ENCODE measurements at regions not wholly inside any gene's neighbourhood (a gene's known extent, or its start where the extent isn't known, plus 50 kb on each side); places are given as distances from the start of the nearest gene placed in this dataset.
"Not testable (repeated sequence)": the region's sequence is repeated elsewhere in the genome, so short reads cannot be mapped to it uniquely, and the experiment has no call there.

DNA sequence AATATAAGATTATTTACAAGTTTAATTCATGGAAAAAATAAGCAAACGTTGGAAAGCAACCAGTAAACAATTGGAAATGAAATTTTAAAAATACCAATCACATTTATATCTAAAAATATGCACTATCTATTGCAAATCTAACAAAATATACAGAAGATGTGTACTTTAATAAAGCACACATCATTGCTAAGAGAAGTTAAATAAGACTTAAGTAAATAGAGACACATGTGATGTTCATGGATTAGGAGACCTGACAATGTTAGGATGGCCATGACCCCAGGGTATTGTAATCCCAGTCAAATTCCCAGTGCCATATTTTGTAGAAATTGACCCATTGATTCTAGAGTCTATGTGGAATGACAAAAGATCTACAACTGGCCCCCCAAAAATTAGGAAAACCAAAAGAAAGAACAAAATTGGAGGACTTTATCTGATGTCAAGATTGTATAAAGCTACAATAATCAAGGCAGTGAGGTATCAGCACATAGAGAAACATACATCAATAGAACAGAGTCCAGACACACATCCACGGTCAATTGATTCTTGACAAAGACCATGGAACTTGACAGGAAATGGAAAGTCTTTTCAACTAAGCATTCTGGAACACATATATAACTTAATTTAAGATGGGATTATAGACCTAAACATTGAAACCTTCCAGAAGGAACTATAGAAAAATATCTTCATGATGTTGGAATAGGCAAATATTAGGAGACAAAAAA is 90.8 kb upstream of the USP29 start:
- no peak overlapping the region for H3K27ac ChIP-seq
- no peak overlapping the region for H3K4me3 ChIP-seq
- 0 to 19% (median 6%) methylated on average over 1 to 2 of the region's 2 CpGs; no CpG with 5 or more reads in 1 of the 10 experiments for WGBS, 10 experiments
- H3K4me1 ChIP-seq (replicated peaks in 1 of 2): no peaks in the 10 kb centered on the region
- in situ Hi-C loops (cut with MboI; ENCODE audit: low pct_unique_long_range_greater_than_20kb in 2 of 9, low sequenced_read_pairs in 9 of 9, unreplicated experiment in 9 of 9): no loop called here
- ATAC-seq (replicated peaks in 6 of 8): no peak

DNA sequence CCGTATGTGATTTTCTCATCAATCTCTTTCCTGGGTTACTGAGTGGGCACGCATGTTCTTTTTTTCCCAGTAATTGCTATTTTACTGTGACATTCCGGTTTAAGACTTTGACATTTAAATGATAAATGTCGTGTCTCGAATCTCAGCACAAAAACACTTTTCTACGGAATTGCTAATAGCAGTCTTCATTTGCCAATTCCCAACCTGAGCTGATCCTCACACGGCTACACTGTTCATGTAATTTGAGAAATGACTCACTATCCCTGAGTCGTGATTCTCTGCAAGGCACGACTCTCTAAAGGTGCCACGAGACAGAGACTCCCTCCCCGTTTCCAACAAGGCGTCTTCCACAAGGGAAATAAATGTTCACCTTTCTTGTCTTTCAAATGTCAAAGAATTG is 88.7 kb upstream of the USP29 start:
- Histone ChIP-seq H3K4me1 (replicated peaks in 1 of 2) (no peaks in the 10 kb centered on the region), H3K4me3 (no peak overlapping the region), H3K27ac (no peak overlapping the region)
- 20 to 80% (median 52%) methylated on average over 1 to 11 of the region's 12 CpGs for WGBS, 10 experiments
- ATAC-seq (replicated peaks in 6 of 8): peak in 1 of 8 experiments; percentile 79
- in situ Hi-C loops (cut with MboI; ENCODE audit: low pct_unique_long_range_greater_than_20kb in 2 of 9, low sequenced_read_pairs in 9 of 9, unreplicated experiment in 9 of 9): no loop called here

DNA sequence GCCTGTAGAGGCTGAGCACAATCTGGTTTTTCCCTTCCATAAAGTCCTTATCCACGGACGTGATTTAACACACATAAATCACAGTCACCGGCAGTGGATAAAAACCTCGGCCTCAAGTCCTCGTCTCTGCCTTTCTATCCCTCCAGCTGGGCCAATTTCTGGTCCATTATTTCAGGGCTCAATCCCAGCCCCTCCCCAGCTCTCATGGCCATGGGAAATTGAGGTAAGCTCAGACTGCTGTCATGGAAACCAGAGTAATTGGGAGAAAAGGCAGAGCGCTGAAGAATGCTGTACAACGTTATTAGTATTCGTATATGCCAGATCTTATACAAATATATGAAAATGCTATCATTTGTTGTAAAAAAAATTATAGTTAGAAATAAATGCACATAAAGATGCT is 86.2 kb upstream of the USP29 start:
- Histone ChIP-seq H3K27ac (no peak overlapping the region), H3K4me3 (no peak overlapping the region), H3K4me1 (replicated peaks in 1 of 2) (no peaks in the 10 kb centered on the region)
- in situ Hi-C loops (cut with MboI; ENCODE audit: low pct_unique_long_range_greater_than_20kb in 2 of 9, low sequenced_read_pairs in 9 of 9, unreplicated experiment in 9 of 9): no loop called here
- peak in 1 of 8 experiments; percentile 37 for ATAC-seq (replicated peaks in 6 of 8)
- 5 to 88% (median 45%) methylated on average over 1 to 6 of the region's 8 CpGs; no CpG with 5 or more reads in 2 of the 10 experiments for WGBS, 10 experiments

DNA sequence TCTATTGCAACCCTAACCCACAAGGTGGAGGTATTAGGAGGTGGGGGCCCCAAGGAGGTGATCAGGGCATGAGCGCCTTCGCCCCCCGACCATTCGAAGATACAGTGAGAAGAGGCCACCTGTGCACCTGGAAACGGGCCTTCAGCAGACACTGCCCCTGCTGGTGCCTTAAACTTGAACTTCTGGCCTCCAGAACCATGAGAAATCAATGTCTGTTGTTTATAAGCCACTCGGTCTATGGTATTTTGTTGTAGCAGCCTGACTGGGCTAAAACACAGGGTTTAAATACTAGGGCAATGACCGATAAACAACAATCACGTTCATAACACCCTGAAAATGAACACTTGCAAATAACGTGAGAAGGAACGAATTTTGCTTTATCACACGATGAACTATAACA is 85.2 kb upstream of the USP29 start:
- 12 to 80% (median 40%) methylated on average over 1 to 10 of the region's 11 CpGs for WGBS, 10 experiments
- in situ Hi-C loops (cut with MboI; ENCODE audit: low pct_unique_long_range_greater_than_20kb in 2 of 9, low sequenced_read_pairs in 9 of 9, unreplicated experiment in 9 of 9): no loop called here

DNA sequence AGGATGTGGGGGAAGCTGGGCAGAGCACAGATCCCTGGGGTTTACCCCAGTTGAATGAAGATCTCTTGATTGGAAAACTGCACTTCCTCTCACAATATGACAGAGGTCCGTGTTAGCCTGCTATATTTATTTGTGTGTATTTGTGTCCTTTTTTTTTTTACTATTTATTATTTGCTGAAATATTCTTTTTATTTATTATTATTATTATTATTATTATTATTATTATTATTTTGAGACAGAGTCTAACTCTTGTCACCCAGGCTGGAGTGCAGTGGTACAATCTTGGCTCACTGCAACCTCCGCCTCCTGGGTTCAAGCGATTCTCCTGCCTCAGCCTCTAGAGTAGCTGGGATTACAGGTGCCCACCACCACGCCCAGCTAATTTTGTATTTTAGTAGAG is 84.0 kb upstream of the USP29 start:
- ATAC-seq (replicated peaks in 6 of 8); H3K4me3 ChIP-seq; in situ Hi-C loops (cut with MboI; ENCODE audit: low pct_unique_long_range_greater_than_20kb in 2 of 9, low sequenced_read_pairs in 9 of 9, unreplicated experiment in 9 of 9); H3K27ac ChIP-seq; H3K4me1 ChIP-seq (replicated peaks in 1 of 2): not testable (repeated sequence)
- WGBS, 10 experiments: 39 to 88% (median 58%) methylated on average over 1 to 4 of the region's 4 CpGs; no CpG with 5 or more reads in 2 of the 10 experiments

More for the DNA sequence above, 85.2 kb upstream of the USP29 start:
- ATAC-seq (replicated peaks in 6 of 8): no peak
- H3K4me3 ChIP-seq: no peak overlapping the region
- no peaks in the 10 kb centered on the region for H3K4me1 ChIP-seq (replicated peaks in 1 of 2)
- H3K27ac ChIP-seq: no peak overlapping the region

- no peak for ATAC-seq (replicated peaks in 6 of 8)
- in situ Hi-C loops (cut with MboI; ENCODE audit: low pct_unique_long_range_greater_than_20kb in 2 of 9, low sequenced_read_pairs in 9 of 9, unreplicated experiment in 9 of 9): no loop called here
- 0 to 42% (median 13%) methylated on average over 1 to 4 of the region's 4 CpGs; no CpG with 5 or more reads in 2 of the 10 experiments for WGBS, 10 experiments
Observed at GRCh38 chr19:57037556-57037955, 82.2 kb upstream of the USP29 start.

GRCh38 chr19:57047743-57048142 is 72.0 kb upstream of the USP29 start:
- Histone ChIP-seq H3K4me3 (no peak overlapping the region), H3K27ac (no peak overlapping the region), H3K4me1 (replicated peaks in 1 of 2) (no peaks in the 10 kb centered on the region)
- WGBS, 10 experiments: 0 to 40% (median 30%) methylated on average over 1 to 3 of the region's 3 CpGs; no CpG with 5 or more reads in 3 of the 10 experiments
- no peak for ATAC-seq (replicated peaks in 6 of 8)
- in situ Hi-C loops (cut with MboI; ENCODE audit: low pct_unique_long_range_greater_than_20kb in 2 of 9, low sequenced_read_pairs in 9 of 9, unreplicated experiment in 9 of 9): no loop called here

More at GRCh38 chr19:57037556-57037955, 82.2 kb upstream of the USP29 start:
- no peak overlapping the region for H3K4me3 ChIP-seq
- H3K4me1 ChIP-seq (replicated peaks in 1 of 2): no peaks in the 10 kb centered on the region
- H3K27ac ChIP-seq: no peak overlapping the region

DNA sequence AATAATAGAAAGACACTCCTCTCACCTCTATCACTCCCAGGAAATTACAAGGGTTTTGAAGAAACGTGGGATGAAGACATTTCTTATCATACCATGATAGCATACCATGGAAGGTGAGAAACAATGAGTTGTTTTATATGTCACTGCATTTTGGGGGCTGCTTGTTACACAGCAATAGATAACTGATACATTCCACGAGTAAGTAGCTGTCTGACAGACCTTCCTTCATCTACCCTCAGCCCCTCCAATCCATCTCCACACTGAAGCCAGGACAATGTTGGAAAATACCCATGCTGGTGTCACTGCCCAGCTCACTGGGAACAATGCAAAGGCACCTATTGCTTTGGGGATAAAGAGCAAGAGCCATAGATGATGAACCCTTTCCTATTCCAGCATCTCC is 68.9 kb upstream of the USP29 start:
- Histone ChIP-seq H3K4me3 (no peak overlapping the region), H3K27ac (no peak overlapping the region), H3K4me1 (replicated peaks in 1 of 2) (no peaks in the 10 kb centered on the region)
- in situ Hi-C loops (cut with MboI; ENCODE audit: low pct_unique_long_range_greater_than_20kb in 2 of 9, low sequenced_read_pairs in 9 of 9, unreplicated experiment in 9 of 9): no loop called here
- WGBS, 10 experiments: 0 to 13% (median 0%) methylated on average over 1 to 2 of the region's 2 CpGs; no CpG with 5 or more reads in 3 of the 10 experiments
- ATAC-seq (replicated peaks in 6 of 8): no peak

GRCh38 chr19:57052081-57052480 is 67.7 kb upstream of the USP29 start:
- Histone ChIP-seq H3K27ac (no peak overlapping the region), H3K4me1 (replicated peaks in 1 of 2) (no peaks in the 10 kb centered on the region), H3K4me3 (no peak overlapping the region)
- in situ Hi-C loops (cut with MboI; ENCODE audit: low pct_unique_long_range_greater_than_20kb in 2 of 9, low sequenced_read_pairs in 9 of 9, unreplicated experiment in 9 of 9): no loop called here
- 0 to 38% (median 20%) methylated on average over 2 to 3 of the region's 3 CpGs; no CpG with 5 or more reads in 4 of the 10 experiments for WGBS, 10 experiments
- no peak for ATAC-seq (replicated peaks in 6 of 8)

- in situ Hi-C loops (cut with MboI; ENCODE audit: low pct_unique_long_range_greater_than_20kb in 2 of 9, low sequenced_read_pairs in 9 of 9, unreplicated experiment in 9 of 9): no loop called here
- H3K27ac ChIP-seq: no peak overlapping the region
- no peak for ATAC-seq (replicated peaks in 6 of 8)
- no peak overlapping the region for H3K4me3 ChIP-seq
- 31 to 76% (median 64%) methylated on average over 4 to 11 of the region's 12 CpGs; no CpG with 5 or more reads in 1 of the 10 experiments for WGBS, 10 experiments
- no peaks in the 10 kb centered on the region for H3K4me1 ChIP-seq (replicated peaks in 1 of 2)
Observed at GRCh38 chr19:57053401-57053800, 66.4 kb upstream of the USP29 start.

- no peak overlapping the region for H3K27ac ChIP-seq
- in situ Hi-C loops (cut with MboI; ENCODE audit: low pct_unique_long_range_greater_than_20kb in 2 of 9, low sequenced_read_pairs in 9 of 9, unreplicated experiment in 9 of 9): no loop called here
Observed at GRCh38 chr19:57055956-57056355, 63.8 kb upstream of the USP29 start.

GRCh38 chr19:57057036-57057686 is 62.6 kb upstream of the USP29 start:
- no peaks in the 10 kb centered on the region for H3K4me1 ChIP-seq (replicated peaks in 1 of 2)
- no peak overlapping the region for H3K27ac ChIP-seq
- in situ Hi-C loops (cut with MboI; ENCODE audit: low pct_unique_long_range_greater_than_20kb in 2 of 9, low sequenced_read_pairs in 9 of 9, unreplicated experiment in 9 of 9): no loop called here

More at GRCh38 chr19:57055956-57056355, 63.8 kb upstream of the USP29 start:
- Histone ChIP-seq H3K4me3 (no peak overlapping the region), H3K4me1 (replicated peaks in 1 of 2) (no peaks in the 10 kb centered on the region)
- ATAC-seq (replicated peaks in 6 of 8): no peak
- 10 to 100% (median 66%) methylated on average over 1 to 5 of the region's 5 CpGs for WGBS, 10 experiments

GRCh38 chr19:57058871-57059270 is 60.9 kb upstream of the USP29 start:
- no peak overlapping the region for H3K27ac ChIP-seq
- no peak overlapping the region for H3K4me3 ChIP-seq
- ATAC-seq (replicated peaks in 6 of 8): no peak
- WGBS, 10 experiments: 0 to 100% (median 54%) methylated on average over 1 to 6 of the region's 6 CpGs; no CpG with 5 or more reads in 2 of the 10 experiments
- H3K4me1 ChIP-seq (replicated peaks in 1 of 2): no peaks in the 10 kb centered on the region
- in situ Hi-C loops (cut with MboI; ENCODE audit: low pct_unique_long_range_greater_than_20kb in 2 of 9, low sequenced_read_pairs in 9 of 9, unreplicated experiment in 9 of 9): no loop called here

More at GRCh38 chr19:57057036-57057686, 62.6 kb upstream of the USP29 start:
- H3K4me3 ChIP-seq: peak overlapping the region in 1 of 5 donors; percentile 7
- 5 to 80% (median 50%) methylated on average over 1 to 15 of the region's 16 CpGs; no CpG with 5 or more reads in 1 of the 10 experiments for WGBS, 10 experiments
- ATAC-seq (replicated peaks in 6 of 8): peak in 5 of 8 experiments; percentile 28 to 99 (median 41)
